Vagina (tissue), 2 donors: ENCODE measurements at regions not wholly inside any gene's neighbourhood (a gene's known extent, or its start where the extent isn't known, plus 50 kb on each side); places are given as distances from the start of the nearest gene placed in this dataset.

Source experiments
- DNase-seq, 2 donors: peaks; one replicate each; pipeline ENCODE4 v3.0.0-alpha.2; 2017; ENCODE audit errors: extremely low spot score in 2 of 2
- H3K27ac ChIP-seq: fragments of 200-600 bp; sonication (generic); one replicate; pipeline ENCODE4 v1.5.1; 2019
- H3K27me3 ChIP-seq: fragments of 200-600 bp; sonication (generic); one replicate; pipeline ENCODE4 v1.5.1; 2019
- H3K36me3 ChIP-seq, 2 donors: fragments of 200-600 bp; sonication (generic); one replicate each; pipeline ENCODE4 v1.5.1; 2017 to 2019
- H3K4me1 ChIP-seq: fragments of 200-600 bp; sonication (generic); one replicate; pipeline ENCODE4 v1.5.1; 2019
- H3K4me3 ChIP-seq, 2 donors: fragments of 200-600 bp; sonication (generic); 1 replicate in 1 of 2; 2 replicates in 1 of 2; pipeline ENCODE4 v1.5.1; 2016 to 2019
- H3K9me3 ChIP-seq: fragments of 200-600 bp; sonication (generic); one replicate; pipeline ENCODE4 v1.5.1; 2019
- CTCF ChIP-seq, 3 experiments: fragments of 450-650 bp in 2 of 3; fragments of 200-600 bp in 1 of 3; sonication (generic) in 1 of 3; IDR thresholded peaks; one replicate each; pipeline ENCODE4 v1.5.1; 2017 to 2019; ENCODE audit warnings: antibody characterized with exemption in 3 of 3, mild to moderate bottlenecking in 2 of 3, moderate library complexity in 2 of 3
- POLR2A ChIP-seq, 2 donors: fragments of 450-650 bp; IDR thresholded peaks; one replicate each; pipeline ENCODE4 v1.6.1; 2017; ENCODE audit warnings: antibody characterized with exemption in 2 of 2, mild to moderate bottlenecking in 2 of 2, moderate library complexity in 2 of 2
- POLR2AphosphoS5 ChIP-seq, 2 donors: sonication (generic); formaldehyde crosslinking; IDR thresholded peaks; one replicate each; pipeline ENCODE4 v1.9.0; 2017; ENCODE audit warnings: antibody characterized with exemption in 2 of 2, mild to moderate bottlenecking in 2 of 2, low read depth in 1 of 2; ENCODE audit not compliant: insufficient read depth in 1 of 2
- intact Hi-C: fragments of 100-400 bp; cut with DNase I; formaldehyde crosslinking; loops from one replicate; pipeline ENCODE4 v1.15.1; 2023

GRCh38 chr6:15953152-15953880 lies 175.6 kb upstream of the MYLIP start:
- intact Hi-C loops: no loop called here
- TF ChIP-seq CTCF (IDR thresholded peaks at IDR 0.05) (peak in 1 of 3 experiments; percentile 6), POLR2AphosphoS5 (IDR thresholded peaks at IDR 0.05; ENCODE audit: insufficient read depth in 1 of 2, low read depth in 1 of 2) (peak in 1 of 2 donors; percentile 17), POLR2A (IDR thresholded peaks at IDR 0.05) (no peak)

GRCh38 chr6:15952231-15953151 lies 176.4 kb upstream of the MYLIP start:
- TF ChIP-seq CTCF (IDR thresholded peaks at IDR 0.05) (no peak), POLR2A (IDR thresholded peaks at IDR 0.05) (no peak), POLR2AphosphoS5 (IDR thresholded peaks at IDR 0.05; ENCODE audit: insufficient read depth in 1 of 2, low read depth in 1 of 2) (no peak)
- intact Hi-C loops: no loop called here
- Histone ChIP-seq H3K9me3 (no peaks in the 10 kb centered on the region), H3K36me3 (no peaks in the 10 kb centered on the region), H3K4me3 (no peak overlapping the region), H3K27me3 (no peaks in the 10 kb centered on the region), H3K27ac (peak overlapping the region; percentile 66), H3K4me1 (peaks cover 33% of the 10 kb centered on the region)
- no peak for DNase-seq

More at GRCh38 chr6:15953152-15953880, 175.6 kb upstream of the MYLIP start:
- H3K27me3 ChIP-seq: no peaks in the 10 kb centered on the region
- H3K9me3 ChIP-seq: no peaks in the 10 kb centered on the region
- peaks cover 33% of the 10 kb centered on the region for H3K4me1 ChIP-seq
- H3K27ac ChIP-seq: peak overlapping the region; percentile 66
- no peak for DNase-seq
- H3K36me3 ChIP-seq: no peaks in the 10 kb centered on the region
- no peak overlapping the region for H3K4me3 ChIP-seq

GRCh38 chr6:15950962-15951569 lies 177.8 kb upstream of the MYLIP start:
- intact Hi-C loops: no loop called here
- Histone ChIP-seq H3K27me3 (no peaks in the 10 kb centered on the region), H3K36me3 (no peaks in the 10 kb centered on the region), H3K9me3 (no peaks in the 10 kb centered on the region), H3K4me3 (no peak overlapping the region), H3K27ac (no peak overlapping the region), H3K4me1 (peaks cover 28% of the 10 kb centered on the region)
- no peak for TF ChIP-seq POLR2A (IDR thresholded peaks at IDR 0.05)
- no peak for TF ChIP-seq POLR2AphosphoS5 (IDR thresholded peaks at IDR 0.05; ENCODE audit: insufficient read depth in 1 of 2, low read depth in 1 of 2)
- TF ChIP-seq CTCF (IDR thresholded peaks at IDR 0.05): no peak
- DNase-seq: no peak

- no peaks in the 10 kb centered on the region for H3K9me3 ChIP-seq
- H3K27me3 ChIP-seq: no peaks in the 10 kb centered on the region
- intact Hi-C loops: no loop called here
- H3K36me3 ChIP-seq: no peaks in the 10 kb centered on the region
- TF ChIP-seq POLR2A (IDR thresholded peaks at IDR 0.05): no peak
- TF ChIP-seq POLR2AphosphoS5 (IDR thresholded peaks at IDR 0.05; ENCODE audit: insufficient read depth in 1 of 2, low read depth in 1 of 2): no peak
- TF ChIP-seq CTCF (IDR thresholded peaks at IDR 0.05): no peak
- peaks cover 27% of the 10 kb centered on the region for H3K4me1 ChIP-seq
- no peak overlapping the region for H3K4me3 ChIP-seq
- DNase-seq: no peak
- no peak overlapping the region for H3K27ac ChIP-seq
Observed at GRCh38 chr6:15949982-15950381, 178.9 kb upstream of the MYLIP start.
